SK-N-MC (cell line): ENCODE measurements at regions not wholly inside any gene's neighbourhood (a gene's known extent, or its start where the extent isn't known, plus 50 kb on each side); places are given as distances from the start of the nearest gene placed in this dataset.
"Not testable (repeated sequence)": the region's sequence is repeated elsewhere in the genome, so short reads cannot be mapped to it uniquely, and the experiment has no call there.

Source experiments
- DNase-seq: peaks from one replicate; pipeline ENCODE4 v3.0.0-alpha.2; 2011; ENCODE audit warnings: low read depth, low spot score
- H3K27ac ChIP-seq: fragments of 200-600 bp; sonication (generic); 2 replicates; pipeline ENCODE4 v1.5.1; 2016; ENCODE audit warnings: mixed run types
- H3K36me3 ChIP-seq: fragments of 200-600 bp; sonication (generic); 2 replicates; pipeline ENCODE4 v1.6.1; 2017; ENCODE audit warnings: antibody characterized with exemption, low read length, mixed read lengths; ENCODE audit not compliant: insufficient read depth
- H3K4me3 ChIP-seq: fragments of 200-600 bp; sonication (generic); 2 replicates; pipeline ENCODE4 v1.5.1; 2016
- H3K9ac ChIP-seq: fragments of 200-600 bp; sonication (generic); 2 replicates; pipeline ENCODE4 v1.8.0; 2017; ENCODE audit warnings: mixed run types, mixed read lengths; ENCODE audit not compliant: insufficient read length
- H3K9me3 ChIP-seq: fragments of 200-600 bp; sonication (generic); 2 replicates; pipeline ENCODE4 v1.6.1; 2017; ENCODE audit warnings: low read depth, mild to moderate bottlenecking, antibody characterized with exemption, low read length, moderate library complexity, mixed read lengths
- EZH2 ChIP-seq: fragments of 200-600 bp; sonication (generic); IDR thresholded peaks from one replicate; pipeline ENCODE4 v1.6.1; 2017; ENCODE audit warnings: antibody characterized with exemption
- FOXP2 ChIP-seq: optimal IDR thresholded peaks from 2 replicates; pipeline ENCODE3; 2011; ENCODE audit warnings: mild to moderate bottlenecking, moderate library complexity; ENCODE audit not compliant: insufficient read depth; ENCODE audit errors: extremely low read length, control extremely low read depth
- POLR2AphosphoS5 ChIP-seq: IDR thresholded peaks from 2 replicates; pipeline ENCODE4 v1.6.1; 2012; ENCODE audit warnings: mild to moderate bottlenecking, low read depth, low read length, borderline replicate concordance

DNA sequence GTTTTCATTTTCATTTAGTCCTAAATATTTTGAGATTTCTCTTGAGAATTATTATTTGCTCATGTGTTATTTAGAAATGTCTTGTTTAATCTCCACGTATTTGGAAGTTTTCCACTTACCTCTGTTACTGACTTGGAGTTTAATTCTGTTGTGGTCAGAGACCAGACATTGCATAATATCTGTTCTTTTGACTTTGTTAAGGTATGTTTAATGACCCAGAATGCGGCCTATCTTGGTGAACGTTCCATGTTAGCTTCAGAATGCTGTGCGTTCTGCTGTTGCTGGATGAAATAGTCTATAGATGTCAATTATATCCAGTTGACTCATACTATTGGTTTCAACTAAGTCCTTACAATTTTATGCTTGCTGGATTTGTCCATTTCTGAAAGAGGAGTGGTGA, 325.3 kb upstream of the TARS1 start:
- no peaks in the 10 kb centered on the region for H3K9me3 ChIP-seq
- H3K27ac ChIP-seq: no peak overlapping the region
- DNase-seq: no peak
- H3K9ac ChIP-seq: no peak overlapping the region
- H3K36me3 ChIP-seq: no peaks in the 10 kb centered on the region
- TF ChIP-seq EZH2 (no peak), FOXP2 (no peak), POLR2AphosphoS5 (no peak)
- no peak overlapping the region for H3K4me3 ChIP-seq

DNA sequence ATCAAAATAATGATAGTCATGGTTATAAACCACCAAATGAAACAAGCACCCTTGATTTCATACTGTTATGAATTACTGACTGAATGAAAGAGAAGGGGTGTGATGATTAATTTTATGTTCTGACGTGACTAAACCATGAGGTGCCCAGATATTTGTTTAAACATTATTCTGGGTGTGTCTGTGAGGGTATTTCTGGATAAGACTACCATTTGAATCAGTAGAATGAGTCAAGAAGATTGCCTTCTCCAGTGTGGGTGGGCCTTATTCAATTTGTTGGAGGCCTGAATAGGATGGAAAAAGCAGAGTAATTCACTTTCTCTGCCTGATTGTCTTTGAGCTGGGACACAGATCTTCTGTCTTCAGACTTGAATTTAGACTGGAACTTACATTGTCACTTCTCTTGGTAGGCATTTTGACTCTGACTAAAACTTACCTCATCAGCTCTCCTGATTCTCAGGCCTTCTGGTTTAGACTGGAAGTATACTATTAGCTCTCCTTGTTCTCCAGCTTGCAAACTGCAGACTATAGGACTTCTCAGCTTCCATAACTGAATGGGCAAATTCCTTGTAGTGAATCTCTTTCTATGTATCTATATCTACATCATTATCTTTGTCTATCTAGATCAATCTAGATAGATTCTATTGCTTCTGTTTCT, 321.9 kb upstream of the TARS1 start:
- H3K9me3 ChIP-seq: no peaks in the 10 kb centered on the region
- no peak for DNase-seq
- H3K4me3 ChIP-seq: no peak overlapping the region
- H3K36me3 ChIP-seq: no peaks in the 10 kb centered on the region
- no peak for TF ChIP-seq FOXP2
- no peak for TF ChIP-seq EZH2
- no peak for TF ChIP-seq POLR2AphosphoS5
- no peak overlapping the region for H3K9ac ChIP-seq
- H3K27ac ChIP-seq: no peak overlapping the region

DNA sequence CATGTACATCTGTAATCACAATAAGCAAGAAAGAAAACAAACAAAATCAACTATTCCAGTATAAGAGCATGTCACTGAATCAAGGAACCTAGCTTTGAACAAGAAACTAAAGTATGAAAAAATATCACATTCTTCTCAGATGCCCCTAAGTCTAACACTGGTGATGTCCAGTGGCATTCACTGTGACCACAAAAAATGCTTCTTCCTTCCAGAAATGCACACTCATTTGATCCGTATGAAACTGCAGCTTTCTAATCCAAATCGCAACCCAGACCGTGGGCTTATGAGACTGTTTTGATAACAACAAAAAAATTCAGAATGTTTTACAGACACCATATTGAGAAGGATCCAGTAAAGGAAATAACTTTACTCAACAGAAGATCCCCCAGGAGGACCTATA, 320.1 kb upstream of the TARS1 start:
- no peak overlapping the region for H3K4me3 ChIP-seq

DNA sequence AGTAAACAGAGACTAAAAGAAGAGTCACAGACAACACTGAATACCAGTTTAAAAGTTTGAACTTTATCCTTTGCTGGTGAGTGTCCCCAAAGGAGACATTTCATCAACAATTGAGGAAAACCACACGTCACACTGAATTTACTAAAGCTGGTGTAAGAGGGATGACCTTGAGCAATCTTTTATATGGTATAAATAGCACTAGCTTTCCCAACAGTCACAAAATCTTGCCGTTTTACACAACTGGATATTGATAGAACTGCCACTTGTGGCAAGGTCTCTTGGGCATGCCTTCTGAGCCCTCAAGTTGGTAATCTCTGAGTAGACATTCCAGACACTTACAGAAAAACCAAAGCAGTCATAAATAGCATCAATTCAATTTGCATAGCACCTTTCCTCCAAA, 311.5 kb upstream of the TARS1 start:
- Histone ChIP-seq H3K27ac (no peak overlapping the region), H3K4me3 (no peak overlapping the region), H3K9me3 (no peaks in the 10 kb centered on the region), H3K9ac (no peak overlapping the region), H3K36me3 (no peaks in the 10 kb centered on the region)
- TF ChIP-seq FOXP2 (no peak), POLR2AphosphoS5 (no peak), EZH2 (no peak)
- DNase-seq: no peak

More for the DNA sequence above, 320.1 kb upstream of the TARS1 start:
- DNase-seq: no peak
- Histone ChIP-seq H3K9ac (no peak overlapping the region), H3K27ac (no peak overlapping the region), H3K9me3 (no peaks in the 10 kb centered on the region), H3K36me3 (no peaks in the 10 kb centered on the region)
- TF ChIP-seq POLR2AphosphoS5 (no peak), EZH2 (no peak), FOXP2 (no peak)

DNA sequence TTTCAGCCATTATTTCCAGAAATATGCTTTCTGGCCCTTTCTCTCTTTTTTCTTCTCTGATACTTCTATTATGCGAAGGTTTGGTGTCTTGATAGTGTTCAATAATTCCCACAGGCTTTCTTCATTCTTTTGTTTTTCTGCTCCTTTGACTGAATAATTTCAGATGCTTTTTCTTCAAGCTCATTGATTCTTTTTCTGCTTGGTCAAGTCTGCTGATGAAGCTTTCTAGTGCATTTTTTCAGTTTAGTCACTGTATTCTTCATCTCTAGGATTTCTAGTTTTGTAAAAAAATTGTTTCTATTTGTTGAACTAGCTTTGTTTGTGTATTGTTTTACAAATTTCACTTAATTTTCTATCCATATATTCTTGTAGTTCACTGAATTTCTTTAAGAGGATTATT, 304.0 kb upstream of the TARS1 start:
- H3K9ac ChIP-seq: no peak overlapping the region
- no peaks in the 10 kb centered on the region for H3K9me3 ChIP-seq
- H3K4me3 ChIP-seq: no peak overlapping the region
- H3K36me3 ChIP-seq: no peaks in the 10 kb centered on the region
- no peak for TF ChIP-seq EZH2
- no peak for TF ChIP-seq POLR2AphosphoS5
- no peak for TF ChIP-seq FOXP2
- no peak for DNase-seq
- H3K27ac ChIP-seq: no peak overlapping the region

DNA sequence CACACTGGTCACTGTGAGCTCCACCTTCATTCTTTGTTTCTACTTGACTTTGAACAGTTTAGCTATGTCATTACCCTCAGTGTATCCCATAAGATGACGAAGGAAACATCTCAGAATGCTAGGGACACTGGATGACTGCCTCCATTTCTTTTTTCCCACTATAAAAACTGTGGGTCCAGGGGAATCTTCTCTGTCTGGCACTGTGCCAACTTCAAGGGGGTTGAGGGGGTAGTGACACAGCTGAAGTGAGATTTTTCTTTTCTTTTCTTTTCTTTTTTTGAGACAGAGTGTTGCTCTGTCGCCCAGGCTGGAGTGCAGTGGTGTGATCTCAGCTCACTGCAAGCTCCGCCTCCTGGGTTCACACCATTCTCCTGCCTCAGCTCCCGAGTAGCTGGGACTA, 302.6 kb upstream of the TARS1 start:
- not testable (repeated sequence) for H3K27ac ChIP-seq, DNase-seq

DNA sequence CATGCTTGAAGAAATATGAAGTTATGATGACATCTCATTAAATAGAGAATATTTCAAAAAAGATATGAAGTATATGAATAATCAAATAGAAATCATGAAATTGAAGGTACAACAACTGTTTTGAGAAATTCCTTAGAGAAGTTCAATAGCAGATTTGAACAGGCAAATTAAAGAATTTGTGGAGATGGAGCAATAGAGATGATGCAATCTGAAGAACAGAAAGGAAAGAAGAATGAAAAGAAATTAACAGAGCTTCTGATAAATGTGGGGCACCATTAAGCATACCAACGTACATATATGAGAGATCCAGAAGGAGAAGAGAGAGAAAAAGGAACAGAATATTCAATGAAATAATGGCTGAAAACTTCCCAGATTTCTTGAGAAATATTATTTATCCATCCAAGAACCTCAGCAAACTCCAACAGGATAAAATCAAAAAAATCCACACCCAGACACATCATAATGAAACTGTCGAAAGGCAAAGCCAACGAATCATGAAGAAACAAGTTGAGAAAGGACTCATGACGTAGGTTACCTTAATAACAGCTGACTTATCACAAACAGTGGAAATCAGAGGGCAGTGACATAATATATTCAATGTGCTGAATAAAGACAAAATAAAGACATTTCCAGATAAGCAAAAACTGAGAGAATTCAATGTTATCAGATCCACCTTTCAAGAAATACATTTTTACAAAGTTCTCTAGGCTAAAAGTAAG, 297.2 kb upstream of the TARS1 start:
- DNase-seq: no peak
- no peak for TF ChIP-seq EZH2
- no peak for TF ChIP-seq FOXP2
- TF ChIP-seq POLR2AphosphoS5: no peak
- Histone ChIP-seq H3K27ac (no peak overlapping the region), H3K36me3 (no peaks in the 10 kb centered on the region), H3K9ac (no peak overlapping the region), H3K4me3 (no peak overlapping the region), H3K9me3 (no peaks in the 10 kb centered on the region)

More for the DNA sequence above, 302.6 kb upstream of the TARS1 start:
- H3K4me3 ChIP-seq, H3K36me3 ChIP-seq, H3K9ac ChIP-seq, H3K9me3 ChIP-seq: not testable (repeated sequence)

DNA sequence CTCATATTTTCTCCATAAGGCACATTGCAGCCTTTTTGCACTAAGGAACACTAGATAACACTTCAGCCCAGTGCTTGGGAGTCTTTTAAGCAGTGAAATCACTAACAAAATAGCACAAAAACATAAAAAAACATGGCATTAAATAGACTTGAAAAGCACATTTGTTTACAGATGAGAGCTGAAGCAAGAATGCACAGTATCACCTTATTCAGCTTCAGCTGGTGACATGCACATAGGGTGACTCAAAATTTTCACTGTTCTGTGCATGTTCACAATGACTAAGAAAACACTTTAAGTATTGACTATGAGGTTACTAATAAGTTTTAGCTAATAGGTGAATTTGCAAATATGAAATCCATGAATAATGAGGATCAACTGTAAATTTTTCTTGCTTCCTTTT, 293.9 kb upstream of the TARS1 start:
- no peak overlapping the region for H3K4me3 ChIP-seq
- no peaks in the 10 kb centered on the region for H3K9me3 ChIP-seq
- no peaks in the 10 kb centered on the region for H3K36me3 ChIP-seq
- no peak overlapping the region for H3K9ac ChIP-seq
- no peak overlapping the region for H3K27ac ChIP-seq
- DNase-seq: no peak
- no peak for TF ChIP-seq POLR2AphosphoS5
- no peak for TF ChIP-seq FOXP2
- TF ChIP-seq EZH2: no peak

DNA sequence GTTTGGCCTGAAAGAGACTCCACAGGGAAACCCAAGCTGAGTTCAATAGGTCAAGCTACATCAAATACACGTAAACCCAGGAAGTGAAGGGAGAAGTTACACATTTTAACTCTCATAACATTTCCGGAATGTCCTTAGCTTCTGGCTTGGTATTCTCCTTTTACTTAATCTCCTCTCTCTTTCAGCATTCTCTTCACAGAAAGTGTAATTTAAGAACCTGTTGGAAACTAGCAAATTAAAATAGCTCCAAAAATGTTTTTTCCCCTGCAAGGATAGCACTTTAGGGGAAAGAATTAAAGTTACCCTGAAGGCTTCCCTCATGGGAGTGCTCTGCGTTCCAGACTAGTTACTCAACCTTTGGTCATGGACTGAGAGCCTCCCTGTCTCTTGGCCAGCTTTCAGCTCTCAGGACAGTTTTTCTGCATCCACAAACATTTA, 292.7 kb upstream of the TARS1 start:
- H3K36me3 ChIP-seq: no peaks in the 10 kb centered on the region
- no peak overlapping the region for H3K4me3 ChIP-seq
- DNase-seq: no peak
- no peak overlapping the region for H3K27ac ChIP-seq
- H3K9me3 ChIP-seq: no peaks in the 10 kb centered on the region
- TF ChIP-seq POLR2AphosphoS5: no peak
- no peak for TF ChIP-seq FOXP2
- TF ChIP-seq EZH2: no peak
- no peak overlapping the region for H3K9ac ChIP-seq
